Neutrophil (primary cell): ENCODE measurements at regions not wholly inside any gene's neighbourhood (a gene's known extent, or its start where the extent isn't known, plus 50 kb on each side); places are given as distances from the start of the nearest gene placed in this dataset.

Source experiments
- H3K27ac ChIP-seq: fragments of 200-600 bp; sonication (generic); 2 replicates; pipeline ENCODE4 v1.5.1; 2016; ENCODE audit warnings: mild to moderate bottlenecking, moderate library complexity
- H3K27me3 ChIP-seq: fragments of 200-600 bp; sonication (generic); 2 replicates; pipeline ENCODE4 v1.6.0; 2016; ENCODE audit warnings: mild to moderate bottlenecking
- H3K36me3 ChIP-seq: fragments of 200-600 bp; sonication (generic); 2 replicates; pipeline ENCODE4 v1.5.1; 2017
- H3K4me1 ChIP-seq, 2 experiments: fragments of 200-600 bp in 1 of 2; sonication (generic) in 1 of 2; 1 replicate in 1 of 2; 2 replicates in 1 of 2; pipeline versions ENCODE4 v1.5.1 to v1.6.1; 2013 to 2016; ENCODE audit warnings: low read depth in 1 of 2, low read length in 1 of 2, mild to moderate bottlenecking in 1 of 2, moderate library complexity in 1 of 2; ENCODE audit not compliant: control insufficient read depth in 1 of 2, insufficient read depth in 1 of 2
- H3K4me3 ChIP-seq, 2 experiments: fragments of 200-600 bp in 1 of 2; sonication (generic) in 1 of 2; 1 replicate in 1 of 2; 2 replicates in 1 of 2; pipeline ENCODE4 v1.5.1; 2013 to 2016; ENCODE audit warnings: low read depth in 1 of 2, low read length in 1 of 2, mild to moderate bottlenecking in 1 of 2, moderate library complexity in 1 of 2
- H3K9me3 ChIP-seq: fragments of 200-600 bp; sonication (generic); 2 replicates; pipeline ENCODE4 v1.5.1; 2016
- CTCF ChIP-seq: fragments of 200-600 bp; sonication (generic); IDR thresholded peaks from 2 replicates; pipeline ENCODE4 v1.5.1; 2016; ENCODE audit warnings: antibody characterized with exemption

- TF ChIP-seq CTCF = no peak
- no peak overlapping the region for H3K27ac ChIP-seq
- H3K9me3 ChIP-seq = no peaks in the 10 kb centered on the region
- H3K36me3 ChIP-seq = no peaks in the 10 kb centered on the region
- H3K4me1 ChIP-seq = peaks cover 5 to 8% of the 10 kb centered on the region in 2 experiments
- H3K27me3 ChIP-seq = no peaks in the 10 kb centered on the region
- H3K4me3 ChIP-seq = no peak overlapping the region
Measured at GRCh38 chr5:158430166-158430797, 571.3 kb upstream of the CLINT1 start.

GRCh38 chr5:158429564-158429963 lies 570.6 kb upstream of the CLINT1 start:
- Histone ChIP-seq H3K27ac (no peak overlapping the region), H3K4me3 (no peak overlapping the region), H3K27me3 (no peaks in the 10 kb centered on the region), H3K9me3 (no peaks in the 10 kb centered on the region), H3K36me3 (no peaks in the 10 kb centered on the region), H3K4me1 (peaks cover 0 to 1% of the 10 kb centered on the region in 2 experiments)
- TF ChIP-seq CTCF = no peak

GRCh38 chr5:158423623-158424200 lies 564.8 kb upstream of the CLINT1 start:
- no peak for TF ChIP-seq CTCF
- Histone ChIP-seq H3K27me3 (no peaks in the 10 kb centered on the region), H3K27ac (no peak overlapping the region), H3K9me3 (no peaks in the 10 kb centered on the region), H3K4me3 (no peak overlapping the region), H3K36me3 (no peaks in the 10 kb centered on the region), H3K4me1 (no peaks in the 10 kb centered on the region)

GRCh38 chr5:158422653-158423515 lies 563.9 kb upstream of the CLINT1 start:
- no peaks in the 10 kb centered on the region for H3K9me3 ChIP-seq
- TF ChIP-seq CTCF = no peak
- no peak overlapping the region for H3K27ac ChIP-seq

GRCh38 chr5:158421319-158421718 lies 562.4 kb upstream of the CLINT1 start:
- Histone ChIP-seq H3K4me1 (no peaks in the 10 kb centered on the region), H3K9me3 (no peaks in the 10 kb centered on the region), H3K4me3 (no peak overlapping the region), H3K36me3 (no peaks in the 10 kb centered on the region), H3K27ac (no peak overlapping the region), H3K27me3 (no peaks in the 10 kb centered on the region)
- no peak for TF ChIP-seq CTCF

More at GRCh38 chr5:158422653-158423515, 563.9 kb upstream of the CLINT1 start:
- Histone ChIP-seq H3K36me3 (no peaks in the 10 kb centered on the region), H3K4me3 (no peak overlapping the region), H3K4me1 (no peaks in the 10 kb centered on the region), H3K27me3 (no peaks in the 10 kb centered on the region)
